ENCODE measurements at regions not wholly inside any gene's neighbourhood (a gene's known extent, or its start where the extent isn't known, plus 50 kb on each side); places are given as distances from the start of the nearest gene placed in this dataset.

- TF ChIP-seq TFDP2 (CRISPR knock-in tag; IDR thresholded peaks at IDR 0.05) (no peak), MLX (CRISPR knock-in tag; IDR thresholded peaks at IDR 0.05) (no peak), HNRNPK (IDR thresholded peaks at IDR 0.05; ENCODE audit: low read depth, low read length, poor library complexity, severe bottlenecking) (peak; percentile 19)
- intact Hi-C loops (cut with micrococcal nuclease; ENCODE audit: unreplicated experiment) (no loop called here), in situ Hi-C loops (cut with HindIII; ENCODE audit: extremely low pct_ligation_motif_present, low pct_unique_long_range_greater_than_20kb) (no loop called here)
- Histone ChIP-seq H3K27ac (ENCODE audit: extremely low read length, insufficient read depth, low read length) (no peak overlapping the region), H3K27me3 (ENCODE audit: control insufficient read depth in 1 of 2, insufficient read depth in 2 of 2, low read length in 2 of 2) (peaks cover 0 to 29% of the 10 kb centered on the region in 2 experiments; a peak in 3 of 5 replicates), H3K4me2 (ENCODE audit: low read depth, low read length) (no peak overlapping the region), H3K4me1 (ENCODE audit: insufficient read depth, low read length) (no peaks in the 10 kb centered on the region), H3K9ac (ENCODE audit: insufficient read depth, low read depth, low read length) (no peak overlapping the region), H4K20me1 (ENCODE audit: insufficient read depth, low read length) (peaks cover 9% of the 10 kb centered on the region; the same call in 1 of the 2 replicates), H3K4me3 (replicated peaks in 1 of 3; ENCODE audit: insufficient read depth in 1 of 3, low read depth in 2 of 3, low read length in 3 of 3) (no peak overlapping the region), H3K9me3 (ENCODE audit: low read length) (no peaks in the 10 kb centered on the region), H2AFZ (ENCODE audit: low read length) (no peak overlapping the region), H3K79me2 (ENCODE audit: insufficient read depth, low read length) (no peaks in the 10 kb centered on the region), H3K36me3 (replicated peaks in 1 of 2; ENCODE audit: control insufficient read depth in 1 of 2, insufficient read depth in 2 of 2, low read length in 2 of 2) (no peaks in the 10 kb centered on the region)
- DNase-seq (ENCODE audit: low spot score) (no peak), FAIRE-seq (no peak), ATAC-seq (no peak)
- POLR2A ChIA-PET = no interaction called here
- CTCF ChIA-PET (ENCODE audit: low intra/inter-chr PET ratio, low total read pairs) = no interaction called here
- BruUV-seq (replicated peaks) = no TSS peak
- 93% methylated on average over 9 of the region's 9 CpGs for WGBS (ENCODE audit: low lambda C conversion rate)
These were observed 201.9 kb upstream of the NT5C1B start for GRCh38 chr2:18791172-18791797.

GRCh38 chr2:18790509-18791171 lies 201.3 kb upstream of the NT5C1B start:
- Histone ChIP-seq H2AFZ (ENCODE audit: low read length) (no peak overlapping the region), H3K79me2 (ENCODE audit: insufficient read depth, low read length) (no peaks in the 10 kb centered on the region), H3K4me1 (ENCODE audit: insufficient read depth, low read length) (no peaks in the 10 kb centered on the region), H3K4me2 (ENCODE audit: low read depth, low read length) (no peak overlapping the region), H3K4me3 (replicated peaks in 1 of 3; ENCODE audit: insufficient read depth in 1 of 3, low read depth in 2 of 3, low read length in 3 of 3) (no peak overlapping the region), H3K9ac (ENCODE audit: insufficient read depth, low read depth, low read length) (no peak overlapping the region), H4K20me1 (ENCODE audit: insufficient read depth, low read length) (peaks cover 9% of the 10 kb centered on the region; the same call in 1 of the 2 replicates), H3K9me3 (ENCODE audit: low read length) (no peaks in the 10 kb centered on the region), H3K27ac (ENCODE audit: extremely low read length, insufficient read depth, low read length) (no peak overlapping the region), H3K27me3 (ENCODE audit: control insufficient read depth in 1 of 2, insufficient read depth in 2 of 2, low read length in 2 of 2) (peaks cover 0 to 24% of the 10 kb centered on the region in 2 experiments; a peak in 3 of 5 replicates), H3K36me3 (replicated peaks in 1 of 2; ENCODE audit: control insufficient read depth in 1 of 2, insufficient read depth in 2 of 2, low read length in 2 of 2) (no peaks in the 10 kb centered on the region)
- no TSS peak for BruUV-seq (replicated peaks)
- CTCF ChIA-PET (ENCODE audit: low intra/inter-chr PET ratio, low total read pairs) = no interaction called here
- WGBS (ENCODE audit: low lambda C conversion rate) = 84% methylated on average over 3 of the region's 3 CpGs
- POLR2A ChIA-PET = no interaction called here
- in situ Hi-C loops (cut with HindIII; ENCODE audit: extremely low pct_ligation_motif_present, low pct_unique_long_range_greater_than_20kb) (no loop called here), intact Hi-C loops (cut with micrococcal nuclease; ENCODE audit: unreplicated experiment) (no loop called here)
- TF ChIP-seq HNRNPK (IDR thresholded peaks at IDR 0.05; ENCODE audit: low read depth, low read length, poor library complexity, severe bottlenecking) (peak; percentile 78), PCBP2 (optimal IDR thresholded peaks at IDR 0.05; ENCODE audit: low read depth, low read length, poor library complexity, severe bottlenecking) (peak; percentile 75), AGO1 (IDR thresholded peaks at IDR 0.05; ENCODE audit: low read depth, low read length, poor library complexity, severe bottlenecking) (no peak)
- FAIRE-seq (no peak), DNase-seq (ENCODE audit: low spot score) (no peak), ATAC-seq (no peak)
